ENCODE measurements at regions not wholly inside any gene's neighbourhood (a gene's known extent, or its start where the extent isn't known, plus 50 kb on each side); places are given as distances from the start of the nearest gene placed in this dataset.

GRCh38 chr9:79952401-79952800 lies 380.6 kb downstream of the TLE4 start:
- TF ChIP-seq CTCF (optimal IDR thresholded peaks at IDR 0.05 in 1 of 3, IDR thresholded peaks at IDR 0.05 in 1 of 3, conservative IDR thresholded peaks at IDR 0.05 in 1 of 3; ENCODE audit: extremely low read depth in 1 of 3, insufficient read depth in 2 of 3, low read length in 3 of 3) (no peak), EZH2 (IDR thresholded peaks at IDR 0.05; ENCODE audit: low read length) (no peak)
- Histone ChIP-seq H3K27ac (ENCODE audit: control insufficient read depth, insufficient read depth, low read length) (no peak overlapping the region), H3K36me3 (ENCODE audit: control insufficient read depth in 2 of 2, extremely low read depth in 1 of 2, insufficient read depth in 2 of 2, low read length in 2 of 2) (no peaks in the 10 kb centered on the region), H3K4me3 (ENCODE audit: control insufficient read depth in 2 of 3, extremely low read depth in 1 of 3, insufficient read depth in 2 of 3, low read depth in 1 of 3, low read length in 3 of 3) (no peak overlapping the region), H3K9me3 (ENCODE audit: control insufficient read depth, low read depth, low read length) (no peaks in the 10 kb centered on the region), H3K9ac (ENCODE audit: control insufficient read depth, extremely low read depth, insufficient read depth, low read length) (no peak overlapping the region), H3K27me3 (ENCODE audit: control insufficient read depth, extremely low read depth, insufficient read depth, low read length) (no peaks in the 10 kb centered on the region), H3K4me2 (ENCODE audit: control insufficient read depth, extremely low read depth, insufficient read depth, low read depth, low read length) (no peak overlapping the region), H3K79me2 (ENCODE audit: control insufficient read depth, insufficient read depth, low read length) (no peaks in the 10 kb centered on the region), H3K4me1 (ENCODE audit: control insufficient read depth, extremely low read depth, insufficient read depth, low read length) (no peaks in the 10 kb centered on the region), H4K20me1 (ENCODE audit: control insufficient read depth, extremely low read depth, insufficient read depth, low read length) (no peaks in the 10 kb centered on the region), H2AFZ (ENCODE audit: control insufficient read depth, low read length) (no peak overlapping the region), H3K9me1 (ENCODE audit: control insufficient read depth, extremely low read depth, insufficient read depth, low read length) (no peaks in the 10 kb centered on the region)
- DNase-seq (ENCODE audit: low read depth, low spot score) (no peak), FAIRE-seq (no peak)
- dilution Hi-C loops (cut with MboI; ENCODE audit: extremely low pct_ligation_motif_present, low sequenced_read_pairs) = no loop called here

- no peak for TF ChIP-seq CTCF (optimal IDR thresholded peaks at IDR 0.05 in 1 of 3, IDR thresholded peaks at IDR 0.05 in 1 of 3, conservative IDR thresholded peaks at IDR 0.05 in 1 of 3; ENCODE audit: extremely low read depth in 1 of 3, insufficient read depth in 2 of 3, low read length in 3 of 3)
- TF ChIP-seq EZH2 (IDR thresholded peaks at IDR 0.05; ENCODE audit: low read length) = no peak
- Histone ChIP-seq H3K9ac (ENCODE audit: control insufficient read depth, extremely low read depth, insufficient read depth, low read length) (no peak overlapping the region), H3K9me3 (ENCODE audit: control insufficient read depth, low read depth, low read length) (no peaks in the 10 kb centered on the region), H3K36me3 (ENCODE audit: control insufficient read depth in 2 of 2, extremely low read depth in 1 of 2, insufficient read depth in 2 of 2, low read length in 2 of 2) (no peaks in the 10 kb centered on the region), H3K27ac (ENCODE audit: control insufficient read depth, insufficient read depth, low read length) (no peak overlapping the region), H3K4me1 (ENCODE audit: control insufficient read depth, extremely low read depth, insufficient read depth, low read length) (no peaks in the 10 kb centered on the region), H3K9me1 (ENCODE audit: control insufficient read depth, extremely low read depth, insufficient read depth, low read length) (no peaks in the 10 kb centered on the region), H2AFZ (ENCODE audit: control insufficient read depth, low read length) (no peak overlapping the region), H3K4me2 (ENCODE audit: control insufficient read depth, extremely low read depth, insufficient read depth, low read depth, low read length) (no peak overlapping the region), H3K4me3 (ENCODE audit: control insufficient read depth in 2 of 3, extremely low read depth in 1 of 3, insufficient read depth in 2 of 3, low read depth in 1 of 3, low read length in 3 of 3) (no peak overlapping the region), H3K27me3 (ENCODE audit: control insufficient read depth, extremely low read depth, insufficient read depth, low read length) (no peaks in the 10 kb centered on the region), H3K79me2 (ENCODE audit: control insufficient read depth, insufficient read depth, low read length) (no peaks in the 10 kb centered on the region), H4K20me1 (ENCODE audit: control insufficient read depth, extremely low read depth, insufficient read depth, low read length) (no peaks in the 10 kb centered on the region)
- dilution Hi-C loops (cut with MboI; ENCODE audit: extremely low pct_ligation_motif_present, low sequenced_read_pairs) = no loop called here
- DNase-seq (ENCODE audit: low read depth, low spot score) = no peak
- FAIRE-seq = no peak
Measured at GRCh38 chr9:79946712-79947111, 374.9 kb downstream of the TLE4 start.
